ENCODE measurements at regions not wholly inside any gene's neighbourhood (a gene's known extent, or its start where the extent isn't known, plus 50 kb on each side); places are given as distances from the start of the nearest gene placed in this dataset.

DNA sequence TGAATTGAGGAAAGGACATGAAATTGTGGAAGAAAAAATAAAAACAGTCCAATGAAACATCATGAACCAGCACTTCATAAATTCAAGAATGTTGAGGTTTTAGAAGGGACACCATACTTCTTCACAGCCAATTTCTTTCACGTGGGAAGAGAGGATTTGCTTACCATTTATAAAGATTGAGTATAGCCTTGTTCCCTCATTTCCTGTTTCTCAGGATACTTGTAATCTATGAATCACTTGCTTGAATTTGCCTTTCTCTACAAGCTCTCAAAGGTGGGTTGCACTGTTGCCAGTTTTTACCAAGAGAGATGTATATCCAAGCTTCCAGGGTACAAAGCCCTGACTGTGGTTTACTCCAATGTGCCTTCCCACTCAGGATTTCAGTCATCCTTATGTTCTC is 116.1 kb downstream of the DUSP6 start:
- TF ChIP-seq CTCF (IDR thresholded peaks at IDR 0.05): no peak
- TF ChIP-seq POLR2A (IDR thresholded peaks at IDR 0.05): no peak
- TF ChIP-seq EP300 (IDR thresholded peaks at IDR 0.05): no peak

Measured in ovary (tissue), 3 donors.